GM08714 (cell line): ENCODE measurements at regions not wholly inside any gene's neighbourhood (a gene's known extent, or its start where the extent isn't known, plus 50 kb on each side); places are given as distances from the start of the nearest gene placed in this dataset.

Experiments used
- H3K4me3 ChIP-seq: fragments of 200-500 bp; sonication (Bioruptor generic); 2 replicates; pipeline ENCODE4 v1.5.1; 2014; ENCODE audit warnings: mild to moderate bottlenecking, low read length, inconsistent platforms
- ZNF274 ChIP-seq: IDR thresholded peaks from 2 replicates; pipeline ENCODE4 v1.6.1; 2012; ENCODE audit warnings: mild to moderate bottlenecking, low read depth, low read length

DNA sequence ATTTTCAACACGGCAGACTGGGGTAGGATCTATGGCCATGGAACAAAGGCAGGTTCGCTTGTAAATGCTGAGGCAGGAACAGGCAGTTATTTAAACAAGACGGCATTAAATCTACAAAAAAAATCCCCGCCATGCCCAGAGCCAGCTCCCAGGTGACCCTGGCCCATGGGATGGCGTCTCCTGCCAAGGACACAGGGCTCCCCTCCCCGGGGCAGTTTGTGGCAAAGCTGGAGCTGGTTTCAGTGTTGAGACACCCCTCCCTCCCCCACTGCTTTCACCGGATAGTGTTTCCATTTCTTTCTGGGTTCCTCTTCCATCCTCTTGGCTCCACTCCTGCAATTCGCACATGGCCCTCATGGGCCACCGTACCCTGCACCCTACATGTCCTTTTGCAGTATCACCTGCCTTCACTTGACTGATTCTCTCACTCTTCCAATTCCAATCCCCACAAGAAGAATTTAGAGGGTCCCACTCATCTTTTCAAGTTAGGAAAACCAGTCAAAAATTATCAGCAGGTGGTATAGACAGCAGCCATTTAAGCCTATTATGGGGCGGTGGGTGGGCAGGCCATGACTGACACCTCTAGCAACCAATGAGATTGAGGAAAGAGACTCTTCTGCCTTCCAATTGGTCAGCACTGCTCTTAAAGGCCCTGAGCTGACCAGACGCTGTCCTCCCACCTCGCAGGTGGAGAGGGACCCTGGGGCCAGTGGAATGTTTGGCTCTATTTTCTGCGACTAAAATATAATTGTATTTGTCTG is 52.0 kb downstream of the OLIG1 start:
- TF ChIP-seq ZNF274: no peak
- H3K4me3 ChIP-seq: no peak overlapping the region

DNA sequence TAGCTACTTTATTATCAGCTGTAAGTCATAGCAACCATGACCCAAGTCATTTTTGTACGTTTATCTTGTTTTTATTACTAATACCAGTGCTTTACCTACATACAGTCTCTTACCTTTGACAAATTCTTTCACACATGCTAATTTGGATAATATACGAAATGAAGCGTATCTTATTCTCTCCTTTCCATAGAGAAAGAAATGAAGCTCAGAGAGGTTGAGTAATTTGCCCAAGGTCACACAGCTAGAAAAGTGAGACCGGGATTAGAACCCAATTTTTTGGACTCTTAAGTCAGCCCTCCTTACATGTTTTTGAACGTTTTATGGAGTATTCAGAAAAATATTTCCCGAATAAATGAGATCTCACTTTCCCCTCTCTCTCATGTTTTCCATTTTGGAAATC is 52.6 kb downstream of the OLIG1 start:
- TF ChIP-seq ZNF274: no peak
- H3K4me3 ChIP-seq: no peak overlapping the region

DNA sequence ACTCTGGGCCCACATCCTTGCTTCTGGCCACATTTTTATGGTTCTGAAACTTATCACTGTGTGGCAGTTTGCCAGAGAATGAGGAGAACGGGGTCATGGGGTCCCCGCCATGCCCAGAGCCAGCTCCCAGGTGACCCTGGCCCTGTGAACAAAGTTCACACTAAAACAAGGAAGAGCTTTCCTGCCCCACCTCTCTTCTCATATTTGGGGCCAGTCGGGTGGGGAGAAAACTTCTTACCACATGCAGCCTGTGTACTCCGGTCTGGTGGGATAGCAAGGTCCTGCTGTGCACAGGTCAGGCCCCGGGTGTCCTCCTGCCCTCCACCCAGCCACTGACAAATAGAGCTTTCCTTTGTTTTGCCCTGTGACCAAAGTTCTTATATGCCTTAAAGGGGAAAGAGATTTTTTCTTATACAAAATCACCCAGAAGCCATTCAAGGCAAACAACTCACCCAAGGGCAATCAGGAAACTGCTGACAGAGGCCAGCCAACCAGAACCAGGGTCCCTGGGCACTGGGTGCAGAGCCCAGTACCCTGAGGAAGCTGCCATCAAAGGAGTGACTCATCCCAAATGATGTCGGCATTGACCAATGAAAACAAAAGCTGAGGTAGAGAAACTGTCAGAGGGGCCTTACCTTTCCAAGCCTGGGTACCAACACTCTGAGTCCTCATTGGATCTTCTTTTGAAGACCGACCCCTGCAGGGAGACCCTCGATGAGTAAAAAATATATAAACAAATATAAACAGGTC is 53.6 kb downstream of the OLIG1 start:
- H3K4me3 ChIP-seq: no peak overlapping the region
- TF ChIP-seq ZNF274: no peak

DNA sequence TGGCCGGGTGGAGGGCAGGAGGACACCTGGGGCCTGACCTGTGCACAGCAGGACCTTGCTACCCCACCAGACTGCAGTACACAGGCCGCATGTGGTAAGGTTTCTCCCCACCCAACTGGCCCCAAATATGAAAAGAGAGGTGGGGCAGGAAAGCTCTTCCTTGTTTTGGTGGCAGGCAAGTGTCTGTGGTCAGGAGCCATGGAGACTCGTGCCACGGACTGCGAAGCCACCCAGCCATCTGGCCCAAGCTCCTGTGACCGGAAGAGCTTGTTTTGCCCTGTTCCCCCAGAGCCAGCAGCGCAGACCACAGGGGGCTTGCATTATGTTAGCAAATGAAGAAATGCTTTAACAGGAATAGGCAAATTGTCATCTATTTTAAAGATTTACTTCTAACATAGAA is 54.9 kb downstream of the OLIG1 start:
- no peak overlapping the region for H3K4me3 ChIP-seq
- TF ChIP-seq ZNF274: no peak

DNA sequence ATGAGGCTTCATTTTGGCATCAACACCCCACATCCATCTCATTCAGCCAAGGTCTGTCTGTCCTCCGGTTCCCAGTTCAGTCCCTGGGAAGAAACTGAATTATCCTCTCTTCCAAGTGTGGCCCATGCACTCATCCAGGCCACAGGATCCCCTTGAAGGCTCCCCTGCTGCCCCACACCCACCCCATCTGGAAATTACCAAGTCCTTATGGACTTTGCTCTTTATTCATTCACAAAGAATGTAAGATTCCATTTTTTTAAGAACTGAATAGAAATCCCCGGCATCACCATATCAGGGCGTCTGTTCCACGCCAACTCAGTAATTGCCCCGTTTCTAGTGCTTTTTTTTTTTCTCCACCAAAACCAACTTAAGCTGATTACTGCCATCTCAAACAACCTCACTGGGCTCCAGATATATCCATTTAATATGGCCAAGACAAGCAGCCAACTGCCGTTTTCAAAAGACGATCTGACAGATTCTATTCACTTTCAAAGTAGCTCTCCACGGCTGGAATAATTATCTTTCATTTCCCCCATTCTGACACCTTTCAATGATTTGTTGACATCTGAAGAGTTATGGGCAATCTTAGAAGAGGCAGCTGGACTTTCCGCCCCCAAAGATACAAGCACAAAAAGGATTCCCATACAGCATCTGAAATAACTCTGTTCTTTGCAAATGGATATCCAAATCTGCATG is 55.9 kb downstream of the OLIG1 start:
- no peak overlapping the region for H3K4me3 ChIP-seq
- TF ChIP-seq ZNF274: no peak

DNA sequence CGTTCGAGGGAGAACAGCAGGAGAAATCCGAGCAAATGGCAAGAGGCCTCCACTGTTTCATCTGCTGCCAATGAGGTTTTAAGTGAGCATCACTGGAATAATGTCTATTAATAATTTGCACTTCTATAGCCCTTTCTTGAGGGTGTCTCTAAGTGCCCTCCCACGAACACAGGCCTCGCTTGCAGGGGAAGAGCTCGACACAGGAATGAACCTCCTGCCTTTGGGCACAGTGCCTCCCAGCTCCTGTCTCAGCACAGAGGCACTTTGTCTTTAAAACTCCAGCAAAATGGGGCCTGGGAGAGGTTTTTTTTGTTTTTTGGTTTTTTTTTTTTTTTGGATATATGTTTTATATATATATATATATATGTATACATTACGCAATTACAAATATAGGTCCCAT is 56.6 kb downstream of the OLIG1 start:
- no peak overlapping the region for H3K4me3 ChIP-seq
- no peak for TF ChIP-seq ZNF274

DNA sequence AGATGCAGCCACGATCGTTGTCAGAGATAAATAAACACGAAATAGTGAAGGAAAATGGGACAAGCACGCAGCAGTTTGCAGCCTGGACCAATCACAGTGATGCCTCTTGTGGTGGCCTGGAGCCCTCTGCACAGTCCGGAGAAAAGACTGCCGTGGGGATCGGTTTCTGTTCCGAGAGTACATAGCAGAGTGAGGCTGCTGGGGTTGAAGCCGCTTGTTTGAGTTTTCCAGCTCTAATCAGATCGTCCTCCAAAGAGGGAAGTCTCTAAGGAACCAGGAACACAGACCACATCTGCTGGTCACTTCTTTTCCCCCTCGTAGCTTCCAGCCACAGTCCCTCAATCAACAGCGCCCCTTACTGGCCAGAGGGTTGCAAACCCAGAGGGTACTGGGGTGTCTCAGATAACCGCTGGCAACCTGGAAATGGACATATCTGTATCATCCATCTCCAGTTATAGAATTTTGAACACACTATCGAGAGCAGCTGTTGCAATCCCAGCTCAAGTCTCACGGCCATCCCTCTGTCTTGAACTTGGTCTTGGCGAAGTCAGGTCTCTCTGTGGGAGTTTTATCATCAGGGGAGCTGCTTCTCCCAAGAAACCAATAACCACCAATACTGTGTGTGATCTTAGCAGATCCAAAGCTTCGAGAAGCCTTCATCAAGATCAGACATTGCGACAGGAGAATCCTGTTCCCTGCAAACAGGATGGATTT is 57.4 kb downstream of the OLIG1 start:
- no peak for TF ChIP-seq ZNF274
- peak overlapping the region; percentile 20; the same call in 1 of the 2 replicates for H3K4me3 ChIP-seq

DNA sequence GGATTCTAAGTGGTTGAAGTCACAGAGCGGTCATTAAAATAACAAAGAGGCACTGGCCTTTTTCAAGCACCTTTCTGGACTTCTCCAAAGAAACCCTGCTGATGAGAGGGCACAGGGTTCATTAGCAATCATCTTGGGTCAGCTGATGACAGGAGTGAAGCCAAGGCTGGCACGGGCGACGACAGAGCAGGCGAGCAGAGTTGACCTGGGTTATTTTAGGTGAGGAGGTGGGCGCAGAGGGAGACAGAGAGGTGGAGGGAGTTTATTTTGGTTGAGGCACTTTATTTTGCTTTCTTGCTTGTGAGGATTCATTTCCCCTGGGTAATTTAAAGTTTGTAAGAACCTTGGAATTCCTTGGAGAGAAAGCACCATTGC is 57.9 kb downstream of the OLIG1 start:
- TF ChIP-seq ZNF274: no peak
- H3K4me3 ChIP-seq: no peak overlapping the region

DNA sequence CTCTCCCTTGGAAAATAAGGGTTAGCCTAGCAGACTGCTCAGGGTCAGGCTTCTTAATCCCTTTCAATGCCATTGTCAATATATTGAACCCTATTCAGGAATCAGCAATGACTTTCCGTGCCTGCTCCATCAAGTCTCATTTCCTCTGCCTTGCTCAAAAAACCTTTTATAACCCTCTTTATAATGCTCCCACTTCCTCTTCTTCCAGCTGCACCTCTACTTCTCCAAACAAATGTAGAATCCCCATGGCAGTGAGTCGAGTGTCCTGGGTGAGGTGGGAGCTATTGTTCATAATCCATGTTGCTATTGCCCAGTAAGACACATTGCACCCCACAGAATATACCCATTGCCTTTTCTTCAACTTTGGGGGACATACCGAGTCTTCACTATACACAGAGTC is 58.6 kb downstream of the OLIG1 start:
- no peak for TF ChIP-seq ZNF274

DNA sequence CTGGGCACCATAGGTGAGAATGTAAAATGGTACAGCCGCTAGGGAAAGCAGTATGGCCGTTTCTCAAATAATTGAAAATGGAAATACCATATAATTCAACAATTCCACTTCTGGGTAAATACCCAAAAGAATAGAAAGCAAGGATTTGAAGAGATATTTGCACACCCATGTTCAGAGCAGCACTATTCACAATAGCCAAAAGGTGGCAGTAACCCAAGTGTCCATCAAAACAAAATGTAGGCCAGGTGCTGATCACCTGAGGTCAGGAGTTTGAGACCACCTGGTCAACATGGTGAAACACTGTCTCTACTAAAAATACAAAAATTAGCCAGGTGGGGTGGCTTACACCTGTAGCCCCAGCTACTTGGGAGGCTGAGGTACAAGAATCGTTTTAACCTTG is 62.1 kb downstream of the OLIG1 start:
- TF ChIP-seq ZNF274: no peak
- no peak overlapping the region for H3K4me3 ChIP-seq

More for the DNA sequence above, 58.6 kb downstream of the OLIG1 start:
- no peak overlapping the region for H3K4me3 ChIP-seq

DNA sequence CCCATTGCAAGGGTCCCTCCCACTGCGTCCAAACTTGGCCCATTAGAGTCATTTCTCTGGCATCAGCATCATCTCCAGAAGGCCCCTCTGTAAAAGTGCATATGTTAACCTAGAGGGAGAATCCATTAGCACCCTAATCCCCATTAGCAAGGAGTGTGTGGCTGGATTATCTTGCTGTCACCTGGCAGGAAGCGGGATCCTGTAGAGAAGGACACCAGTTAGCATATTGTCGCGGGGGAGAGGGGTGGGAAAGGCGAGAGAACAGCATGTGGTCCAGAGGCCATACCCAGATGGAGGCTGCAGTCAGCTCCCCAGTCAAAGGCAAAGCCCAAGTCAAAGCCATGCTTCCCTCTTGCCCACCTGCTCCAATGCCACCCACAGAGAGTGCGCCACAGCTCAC is 64.0 kb downstream of the OLIG1 start:
- no peak for TF ChIP-seq ZNF274
- H3K4me3 ChIP-seq: no peak overlapping the region

DNA sequence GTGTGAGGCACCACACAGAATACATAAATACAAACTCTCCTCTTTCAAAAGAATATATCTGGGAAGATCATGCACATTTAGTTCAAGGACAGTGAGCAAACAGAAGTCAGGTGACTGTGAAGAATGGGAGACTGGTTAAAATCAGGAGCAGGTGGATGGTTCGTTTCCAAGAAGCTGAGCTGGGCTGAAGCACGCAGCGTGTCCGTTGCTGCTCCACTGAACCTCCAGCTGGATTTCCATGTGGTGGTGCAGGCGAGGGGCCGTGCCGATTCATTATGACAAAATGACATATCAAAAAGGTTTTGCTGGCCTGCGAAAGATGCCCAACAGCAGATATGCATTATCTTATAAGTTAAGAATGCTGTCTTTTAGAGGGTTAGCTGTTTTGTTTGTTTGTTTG is 66.0 kb downstream of the OLIG1 start:
- no peak overlapping the region for H3K4me3 ChIP-seq
- no peak for TF ChIP-seq ZNF274

DNA sequence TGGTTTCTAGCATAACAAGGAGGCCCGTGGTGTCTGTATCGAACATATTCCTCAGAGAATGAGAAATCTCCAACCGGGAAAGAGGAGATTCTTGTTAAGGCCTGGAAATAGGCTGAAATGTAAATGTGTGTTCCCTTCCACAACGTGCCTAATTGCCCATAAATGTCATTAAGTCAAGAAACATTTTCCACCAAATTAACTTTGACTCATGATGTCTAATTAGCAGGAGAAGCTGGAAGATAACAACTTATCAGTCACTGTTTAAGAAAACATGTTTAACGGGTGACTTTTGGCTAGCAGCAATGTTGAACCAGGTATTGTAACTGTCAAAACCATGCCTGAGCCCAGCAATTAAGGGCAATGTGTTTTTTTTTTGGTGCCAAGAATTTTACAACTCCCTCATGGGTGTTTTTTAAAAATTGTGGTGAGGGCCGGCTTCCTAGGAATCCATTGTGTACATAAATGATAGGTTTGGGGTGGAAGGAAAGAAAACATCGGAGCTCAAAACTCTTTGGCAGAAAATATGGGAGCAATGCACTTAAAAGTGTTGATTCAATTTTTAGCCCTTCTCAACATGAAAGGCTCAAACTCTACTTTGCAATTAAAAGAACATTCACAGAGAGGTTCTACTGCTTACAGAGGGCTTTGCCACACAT is 67.0 kb downstream of the OLIG1 start:
- no peak for TF ChIP-seq ZNF274

DNA sequence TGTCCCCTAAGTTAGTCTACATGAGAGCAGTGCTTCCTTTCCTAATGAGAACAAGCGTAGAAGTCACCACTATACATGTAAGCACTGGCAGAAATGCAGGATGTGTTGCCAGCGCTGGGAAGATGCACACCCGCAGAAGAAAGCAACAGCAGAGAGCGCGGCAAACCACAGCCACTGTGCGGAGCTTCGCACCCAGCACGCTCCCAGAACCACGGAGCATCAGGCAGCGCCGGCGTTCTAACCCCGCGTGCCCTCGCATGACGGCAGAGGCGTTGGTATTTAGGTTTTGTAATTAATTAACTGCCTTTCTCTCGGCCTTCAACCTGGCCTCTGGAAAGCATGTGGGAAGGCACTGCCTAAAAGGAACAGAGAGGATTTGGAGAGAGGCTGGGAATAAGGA is 69.1 kb downstream of the OLIG1 start:
- H3K4me3 ChIP-seq: no peak overlapping the region
- no peak for TF ChIP-seq ZNF274

More for the DNA sequence above, 67.0 kb downstream of the OLIG1 start:
- H3K4me3 ChIP-seq: no peak overlapping the region
